ENCODE measurements at regions not wholly inside any gene's neighbourhood (a gene's known extent, or its start where the extent isn't known, plus 50 kb on each side); places are given as distances from the start of the nearest gene placed in this dataset.

DNA sequence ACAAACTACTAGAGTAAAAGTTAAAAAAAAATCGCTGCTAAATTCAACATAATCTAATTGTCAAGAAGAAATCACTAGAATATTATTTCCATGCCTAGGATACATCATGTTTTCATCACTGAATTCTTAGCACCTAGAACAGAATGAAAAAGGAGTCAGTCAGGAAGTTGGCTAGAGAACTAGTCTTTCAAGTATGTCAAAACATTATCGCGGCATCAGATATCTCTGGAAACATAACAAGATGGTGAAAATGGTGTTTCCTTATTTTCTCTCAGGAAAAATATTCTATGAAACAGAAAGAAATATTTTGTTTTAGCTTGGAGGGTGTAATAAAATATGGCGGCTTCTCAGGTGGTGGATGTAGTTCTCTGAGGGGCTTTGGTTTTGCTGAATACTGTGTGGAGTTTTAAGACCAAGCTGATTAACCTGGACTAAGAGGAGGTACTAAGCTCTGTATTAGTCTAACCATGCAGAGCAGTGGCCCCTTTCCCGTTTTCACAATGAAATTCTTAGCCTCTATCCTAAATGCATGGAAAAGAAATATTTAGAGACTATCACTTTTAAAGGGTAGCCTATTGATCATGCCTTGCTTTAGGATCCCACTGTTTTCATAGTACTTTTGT lies 205.6 kb downstream of the MDFIC start:
- no peak for DNase-seq (ENCODE audit: low read depth)

DNA sequence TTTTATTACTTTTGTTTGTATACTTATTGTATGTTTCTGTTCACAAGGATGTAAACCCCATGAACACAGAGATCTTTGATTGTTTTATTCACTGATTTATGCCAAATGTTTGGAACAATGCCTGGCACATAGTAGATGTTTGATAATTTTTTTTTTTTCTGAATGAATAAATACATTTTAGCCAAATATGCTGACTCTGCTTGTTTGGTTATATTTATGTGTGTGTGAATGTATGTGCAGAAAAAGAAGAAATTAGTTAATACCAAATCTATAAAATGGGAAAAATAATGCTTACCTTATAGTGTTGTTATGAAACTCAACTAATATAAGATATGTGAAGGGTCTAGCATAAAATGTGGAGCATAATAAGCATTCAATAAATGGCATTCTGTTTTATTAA lies 203.9 kb downstream of the MDFIC start:
- DNase-seq (ENCODE audit: low read depth) = no peak

- no peak for DNase-seq (ENCODE audit: low read depth)
Measured at GRCh38 chr7:115125312-115125711, 203.4 kb downstream of the MDFIC start.

DNA sequence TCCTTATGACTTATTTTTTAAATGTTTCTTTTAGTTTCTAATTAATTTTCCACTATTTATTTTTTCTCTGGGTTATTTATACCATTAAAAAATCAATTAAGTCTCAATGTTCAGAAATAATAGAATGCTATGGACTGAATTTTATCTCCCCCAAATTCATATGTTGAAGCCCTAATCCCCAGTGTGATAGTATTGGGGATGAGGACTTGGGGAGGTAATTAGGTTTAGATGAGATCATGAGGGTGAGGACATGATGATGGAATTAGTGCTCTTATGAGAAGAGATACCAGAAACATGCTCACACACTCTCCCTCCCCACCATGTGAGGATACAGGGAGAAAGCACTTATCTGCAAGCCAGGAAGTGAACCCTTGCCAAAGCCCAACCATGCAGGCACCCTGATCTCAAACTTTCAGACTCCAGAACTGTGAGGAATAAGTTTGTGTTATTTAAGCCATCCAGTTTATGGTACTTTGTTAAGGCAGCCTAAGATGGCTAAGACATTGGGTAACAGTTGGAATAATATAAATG lies 202.6 kb downstream of the MDFIC start:
- DNase-seq (ENCODE audit: low read depth) = no peak

DNA sequence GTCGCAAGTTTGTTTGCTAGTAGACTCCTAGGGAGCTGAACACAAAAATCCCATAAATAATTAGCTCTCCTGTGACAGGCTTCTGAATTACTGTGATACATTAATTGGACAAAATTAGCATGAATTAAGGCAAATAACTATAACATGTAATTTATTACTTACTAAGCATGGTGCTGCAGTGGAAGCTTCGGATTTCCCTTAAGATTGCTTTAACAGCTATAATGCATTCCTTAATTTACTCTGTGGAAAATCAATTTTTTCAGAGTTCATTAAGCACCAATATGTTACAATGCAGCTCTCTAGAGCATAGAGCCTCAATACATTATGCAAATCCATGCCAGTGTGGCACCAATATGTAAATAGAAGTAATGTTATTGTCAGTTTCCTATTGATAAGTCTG lies 201.5 kb downstream of the MDFIC start:
- DNase-seq (ENCODE audit: low read depth) = no peak

DNA sequence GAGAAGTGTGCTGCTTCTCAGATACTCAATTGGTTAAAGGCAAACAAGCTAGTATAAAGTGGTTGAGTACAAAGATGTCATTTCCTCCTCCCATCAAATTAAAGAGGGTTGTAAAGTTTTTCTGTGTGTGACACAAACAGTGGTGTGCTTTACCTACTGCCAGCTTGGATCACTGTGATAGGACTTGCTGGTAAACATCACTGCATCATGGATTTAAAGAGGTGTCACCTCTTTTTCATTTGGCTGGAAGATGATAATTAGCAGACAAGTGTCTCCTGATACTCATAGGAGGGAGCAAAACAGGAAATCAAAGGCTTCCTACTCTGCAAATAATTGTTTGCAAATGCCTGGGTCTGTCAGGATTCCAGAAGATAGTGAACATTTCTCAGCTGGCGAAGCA lies 200.5 kb downstream of the MDFIC start:
- DNase-seq (ENCODE audit: low read depth) = no peak

GRCh38 chr7:115117748-115118147 lies 195.9 kb downstream of the MDFIC start:
- no peak for DNase-seq (ENCODE audit: low read depth)

DNA sequence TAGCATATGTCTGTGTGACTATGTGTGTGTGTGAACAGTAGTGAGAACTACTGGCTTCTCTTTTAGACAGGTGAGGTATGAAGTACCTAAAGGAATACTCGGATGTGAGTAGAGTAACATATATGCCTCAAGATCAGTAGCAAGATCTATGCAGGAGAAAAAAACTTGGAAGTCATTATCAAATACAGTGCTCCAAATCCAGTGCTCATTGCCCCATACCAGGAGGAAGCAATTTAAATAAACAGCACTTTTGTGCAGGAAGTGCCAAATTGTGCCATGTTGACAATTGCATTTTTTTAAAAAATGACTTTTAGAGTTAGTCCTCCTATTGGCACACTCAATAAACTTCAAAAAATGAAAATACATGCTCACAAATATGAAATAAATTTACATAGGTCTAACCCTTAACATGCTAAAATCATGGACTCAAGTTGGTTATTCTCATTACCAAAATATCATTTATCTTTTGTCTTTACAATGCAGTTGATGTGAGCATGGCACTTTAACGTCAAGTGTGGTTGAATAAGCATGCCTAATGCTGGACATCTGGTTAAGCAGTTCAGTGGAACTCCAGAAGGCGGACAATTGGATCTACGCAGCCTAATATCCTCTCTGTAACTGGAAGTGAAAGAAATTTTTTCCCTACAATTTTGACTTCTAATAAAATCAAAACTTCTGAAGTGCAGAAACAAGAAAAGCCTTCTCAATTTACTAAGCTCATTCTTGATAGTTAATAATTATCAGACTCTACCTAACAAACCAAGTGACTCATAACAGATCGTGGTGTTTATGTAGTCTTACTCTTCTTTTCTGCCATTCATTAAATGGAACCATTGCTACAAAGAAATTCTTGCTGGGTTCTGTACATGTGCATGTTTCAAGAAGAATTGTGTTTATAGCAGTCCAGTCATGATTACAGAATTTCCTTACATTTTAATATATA lies 195.2 kb downstream of the MDFIC start:
- no peak for DNase-seq (ENCODE audit: low read depth)

- DNase-seq (ENCODE audit: low read depth) = no peak
Measured at GRCh38 chr7:115113776-115114175, 191.9 kb downstream of the MDFIC start.

DNA sequence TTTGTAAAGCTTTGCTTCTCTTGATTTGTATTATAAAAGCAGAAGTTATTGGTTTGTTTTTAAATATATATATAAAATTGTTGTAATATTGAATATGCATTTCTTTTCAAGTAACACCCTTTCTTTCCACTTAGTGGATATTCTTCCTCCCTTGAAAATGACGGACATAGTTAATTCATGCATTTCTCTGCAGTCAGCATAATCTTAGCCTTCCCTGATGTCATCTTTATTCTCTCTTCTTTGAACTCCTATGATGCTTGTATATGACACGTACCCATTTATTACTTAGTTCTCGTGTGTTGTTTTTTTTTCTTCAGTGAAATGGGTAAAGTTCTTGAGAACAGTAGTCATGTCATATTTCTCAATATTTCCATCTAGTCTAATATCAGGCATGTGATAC lies 191.2 kb downstream of the MDFIC start:
- DNase-seq (ENCODE audit: low read depth) = no peak

- no peak for DNase-seq (ENCODE audit: low read depth)
Measured at GRCh38 chr7:115110523-115110922, 188.6 kb downstream of the MDFIC start.

DNA sequence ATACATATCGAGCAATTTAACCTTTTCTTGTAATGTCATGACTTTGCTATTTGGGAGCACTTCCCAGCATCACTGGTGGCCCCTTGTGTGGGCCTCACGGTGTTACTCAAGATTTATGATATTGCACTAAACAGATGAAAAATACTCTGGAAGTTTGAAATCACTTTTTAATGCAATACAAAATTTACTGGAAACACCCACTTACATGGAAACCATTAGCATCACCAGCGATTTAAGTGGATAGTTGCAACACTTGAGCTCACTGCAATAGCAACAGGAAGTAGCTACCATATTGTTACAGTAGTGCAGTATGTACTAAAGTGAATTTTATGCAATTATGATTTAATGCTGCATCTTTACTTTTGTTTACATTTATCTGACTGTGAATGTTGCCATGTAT lies 184.4 kb downstream of the MDFIC start:
- DNase-seq (ENCODE audit: low read depth) = no peak

DNA sequence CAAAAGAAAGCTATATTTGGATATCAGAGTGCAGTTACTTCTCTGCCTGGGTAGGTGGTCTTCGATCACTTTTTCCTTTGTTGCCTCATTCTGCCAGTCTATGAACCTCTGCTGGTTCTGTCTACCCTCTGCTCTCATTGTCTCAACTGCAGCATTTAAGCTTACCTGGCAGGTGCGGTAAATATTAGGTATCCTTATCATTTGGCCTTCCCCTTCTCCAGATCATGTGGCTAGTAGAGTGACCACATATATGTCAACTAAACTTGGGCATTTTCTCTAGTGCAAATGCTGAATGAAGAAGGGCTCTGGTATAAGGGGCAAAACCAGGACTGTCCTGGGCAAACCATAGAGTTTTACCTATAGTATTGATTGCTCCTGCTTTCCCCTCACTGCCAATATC lies 180.8 kb downstream of the MDFIC start:
- DNase-seq (ENCODE audit: low read depth) = no peak

- DNase-seq (ENCODE audit: low read depth) = no peak
Measured at GRCh38 chr7:115101199-115101598, 179.3 kb downstream of the MDFIC start.

DNA sequence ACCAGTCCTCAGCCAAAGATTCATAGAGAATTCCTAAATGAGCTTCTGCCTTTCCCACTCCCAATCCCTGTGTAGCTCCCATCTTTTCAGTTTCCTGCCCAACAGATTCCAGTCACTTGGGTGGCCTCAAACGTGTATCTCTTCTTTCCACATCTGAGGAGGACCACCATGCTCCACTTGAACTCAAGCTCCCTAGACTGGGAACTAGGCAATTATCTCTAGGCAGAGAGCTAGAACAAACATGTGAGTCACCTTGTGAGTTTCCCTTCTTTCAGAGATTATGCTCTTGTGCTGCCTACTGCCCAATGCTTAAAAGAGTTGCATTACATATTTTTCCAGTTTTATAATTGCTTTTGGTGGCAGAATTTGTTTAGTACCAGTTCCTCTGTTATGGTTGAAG lies 178.0 kb downstream of the MDFIC start:
- no peak for DNase-seq (ENCODE audit: low read depth)

DNA sequence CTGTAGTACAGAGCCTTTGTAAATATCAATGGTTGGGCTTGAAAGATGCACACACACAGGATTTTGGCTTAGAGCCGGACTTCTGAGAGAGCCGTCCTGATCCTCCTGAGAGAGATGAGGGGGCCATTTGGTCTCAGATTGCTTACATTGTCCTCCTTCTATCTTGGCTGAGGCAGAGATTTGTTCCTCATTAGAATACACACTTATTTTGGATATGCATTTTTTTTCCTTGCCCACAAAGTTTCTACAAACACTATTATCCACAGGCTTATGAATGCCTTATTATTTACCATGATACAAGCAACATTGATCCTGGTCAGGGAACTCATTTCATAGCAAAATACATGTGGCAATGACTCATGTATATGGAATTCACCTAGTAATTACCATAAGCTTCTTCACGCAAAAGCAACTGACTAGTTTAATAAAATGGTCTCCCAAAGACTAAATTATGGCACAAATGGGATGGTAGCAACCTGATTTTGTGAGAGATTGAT lies 175.3 kb downstream of the MDFIC start:
- DNase-seq (ENCODE audit: low read depth) = no peak

DNA sequence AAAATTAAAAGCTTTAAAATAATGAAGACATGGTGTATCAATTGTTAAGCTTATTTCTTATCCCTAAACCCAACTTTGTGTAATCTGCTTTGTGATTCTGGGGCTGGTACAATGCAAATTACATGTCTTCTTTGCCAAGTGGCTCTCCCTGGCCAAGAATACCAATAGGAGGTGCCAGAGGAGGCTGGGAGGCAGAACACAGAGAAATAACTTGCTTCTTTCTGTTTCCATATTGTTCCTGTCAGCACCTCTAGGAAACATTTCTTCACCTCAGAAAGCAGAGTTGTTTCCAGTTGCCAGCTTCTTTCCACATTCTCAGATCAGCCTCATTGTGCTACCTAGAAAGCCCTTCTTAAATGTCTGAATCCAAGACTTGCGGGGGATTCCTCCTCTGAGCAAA lies 174.4 kb downstream of the MDFIC start:
- no peak for DNase-seq (ENCODE audit: low read depth)

DNA sequence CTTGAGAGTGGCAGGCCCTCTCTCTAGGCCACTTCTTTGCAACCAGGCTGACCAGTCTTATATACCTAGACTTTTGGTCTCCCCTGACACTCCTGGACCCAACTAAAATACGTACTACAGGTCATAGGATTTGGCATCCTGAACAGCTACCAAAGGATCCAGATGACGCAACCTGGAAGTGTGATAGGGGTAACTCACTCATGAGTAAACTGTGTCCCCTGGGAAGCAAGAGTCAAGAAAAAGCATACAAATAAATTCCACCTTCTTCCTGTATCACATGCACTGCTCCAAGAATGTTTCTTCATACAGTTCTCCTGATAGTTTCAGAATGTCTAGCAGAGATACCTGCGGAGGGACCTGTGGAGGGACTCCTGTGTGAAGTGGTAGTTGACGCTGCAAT lies 172.3 kb downstream of the MDFIC start:
- no peak for DNase-seq (ENCODE audit: low read depth)

DNA sequence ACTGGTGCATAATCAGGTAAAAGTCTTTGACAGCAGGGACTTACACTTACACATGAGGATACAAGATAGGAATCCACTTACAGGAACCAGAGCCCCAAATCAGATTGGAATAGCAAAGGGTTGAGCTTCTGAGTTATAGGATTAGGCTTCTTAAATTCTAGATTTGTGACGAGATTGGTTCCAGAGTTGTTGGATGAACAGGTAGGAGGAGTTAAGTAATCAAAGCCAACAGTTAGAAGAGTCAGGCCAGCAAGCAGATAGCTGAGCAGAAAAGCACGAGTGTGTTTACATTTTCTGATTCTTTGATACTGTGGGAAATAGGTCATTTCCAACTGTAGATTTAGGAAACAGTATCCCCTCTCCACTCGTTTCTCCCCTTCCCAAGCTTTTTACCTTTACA lies 167.0 kb downstream of the MDFIC start:
- DNase-seq (ENCODE audit: low read depth) = no peak

DNA sequence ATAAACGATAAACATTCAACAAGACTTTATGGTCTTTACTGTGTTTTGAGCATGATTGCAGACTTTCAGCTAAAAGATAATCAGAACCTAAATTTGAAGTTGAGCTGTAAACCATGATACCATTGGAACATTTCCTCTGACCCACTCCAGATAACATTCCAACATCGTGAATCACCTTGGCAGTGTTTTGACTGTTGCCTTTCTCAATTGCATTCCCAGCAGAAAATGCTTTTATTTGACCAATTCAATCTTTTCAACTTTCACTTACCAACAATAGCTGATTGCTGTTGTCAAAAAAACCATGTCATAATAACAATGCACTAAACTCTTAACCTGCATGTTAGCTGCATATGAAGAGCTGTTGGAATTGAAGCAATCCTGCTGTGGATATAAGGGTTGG lies 165.5 kb downstream of the MDFIC start:
- DNase-seq (ENCODE audit: low read depth) = no peak

- DNase-seq (ENCODE audit: low read depth) = no peak
Measured at GRCh38 chr7:115086146-115086841, 164.4 kb downstream of the MDFIC start.

- no peak for DNase-seq (ENCODE audit: low read depth)
Measured at GRCh38 chr7:115085421-115085820, 163.5 kb downstream of the MDFIC start.

- DNase-seq (ENCODE audit: low read depth) = no peak
Measured at GRCh38 chr7:115083935-115084334, 162.0 kb downstream of the MDFIC start.

Data from T follicular helper cell (primary cell).